MM.1S (cell line): ENCODE measurements at regions not wholly inside any gene's neighbourhood (a gene's known extent, or its start where the extent isn't known, plus 50 kb on each side); places are given as distances from the start of the nearest gene placed in this dataset.

ENCODE experiments used
- CTCF ChIP-seq: fragments of 300-600 bp; sonication (generic); IDR thresholded peaks from 2 replicates; pipeline ENCODE4 v1.5.1; 2016; ENCODE audit warnings: antibody characterized with exemption, low read length, mixed read lengths
- EZH2 ChIP-seq: fragments of 300-600 bp; sonication (generic); optimal IDR thresholded peaks from 2 replicates; pipeline ENCODE3; 2017; ENCODE audit warnings: low read depth, mild to moderate bottlenecking, antibody characterized with exemption, low read length, mixed read lengths

- TF ChIP-seq EZH2 (no peak), CTCF (no peak)
Measured at GRCh38 chr5:25349746-25350145, 705.0 kb upstream of the CDH10 start.
